ENCODE measurements at regions not wholly inside any gene's neighbourhood (a gene's known extent, or its start where the extent isn't known, plus 50 kb on each side); places are given as distances from the start of the nearest gene placed in this dataset.

DNA sequence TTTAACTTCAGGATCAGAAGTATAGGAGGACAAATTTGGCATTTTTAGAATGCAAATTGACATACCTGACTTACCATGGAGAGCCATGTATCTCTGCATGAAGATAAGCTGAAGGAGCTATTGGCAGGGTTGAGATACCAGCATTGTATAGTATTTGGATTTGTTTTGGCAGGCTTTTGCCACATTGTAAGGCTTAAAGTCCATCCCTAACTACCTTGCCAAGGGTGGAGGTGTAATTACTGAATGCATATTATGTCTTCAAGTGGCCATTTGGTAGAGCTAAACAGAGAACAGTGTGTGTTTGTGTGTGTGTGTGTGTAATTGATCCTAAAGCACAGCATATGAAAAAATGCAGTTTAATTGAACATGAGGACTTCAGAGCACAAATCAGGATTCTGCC, 324.7 kb downstream of the FAM170A start:
- TF ChIP-seq, protein P1, sequence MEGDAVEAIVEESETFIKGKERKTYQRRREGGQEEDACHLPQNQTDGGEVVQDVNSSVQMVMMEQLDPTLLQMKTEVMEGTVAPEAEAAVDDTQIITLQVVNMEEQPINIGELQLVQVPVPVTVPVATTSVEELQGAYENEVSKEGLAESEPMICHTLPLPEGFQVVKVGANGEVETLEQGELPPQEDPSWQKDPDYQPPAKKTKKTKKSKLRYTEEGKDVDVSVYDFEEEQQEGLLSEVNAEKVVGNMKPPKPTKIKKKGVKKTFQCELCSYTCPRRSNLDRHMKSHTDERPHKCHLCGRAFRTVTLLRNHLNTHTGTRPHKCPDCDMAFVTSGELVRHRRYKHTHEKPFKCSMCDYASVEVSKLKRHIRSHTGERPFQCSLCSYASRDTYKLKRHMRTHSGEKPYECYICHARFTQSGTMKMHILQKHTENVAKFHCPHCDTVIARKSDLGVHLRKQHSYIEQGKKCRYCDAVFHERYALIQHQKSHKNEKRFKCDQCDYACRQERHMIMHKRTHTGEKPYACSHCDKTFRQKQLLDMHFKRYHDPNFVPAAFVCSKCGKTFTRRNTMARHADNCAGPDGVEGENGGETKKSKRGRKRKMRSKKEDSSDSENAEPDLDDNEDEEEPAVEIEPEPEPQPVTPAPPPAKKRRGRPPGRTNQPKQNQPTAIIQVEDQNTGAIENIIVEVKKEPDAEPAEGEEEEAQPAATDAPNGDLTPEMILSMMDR (IDR thresholded peaks at IDR 0.05; ENCODE audit: low read depth, low read length) = no peak
- TF ChIP-seq POLR2A (IDR thresholded peaks at IDR 0.05; ENCODE audit: extremely low read depth, insufficient read length) (no peak), MYC (IDR thresholded peaks at IDR 0.05; ENCODE audit: low read depth, low read length) (no peak)

All from NB4 (cell line).